IMR-90 (cell line): ENCODE measurements at regions not wholly inside any gene's neighbourhood (a gene's known extent, or its start where the extent isn't known, plus 50 kb on each side); places are given as distances from the start of the nearest gene placed in this dataset.

Source experiments
- ATAC-seq: fragments of 200-7000 bp; cut with Tn5 transposase; 2 replicates; pipeline ENCODE4 v1.9.1; 2020; ENCODE audit warnings: low read depth, mild to moderate bottlenecking, moderate library complexity
- BruUV-seq: library from RNA; stranded (reverse); fragments of 400-500 nt; replicated peaks from 2 replicates; lab custom pipeline; 2021; lab: Mats Ljungman, UMichigan
- CTCF ChIA-PET: fragments of 300-600 bp; formaldehyde crosslinking; extraction: SDS; loops from one replicate; lab custom pipeline; 2021; ENCODE audit warnings: antibody characterized with exemption; lab: Yijun Ruan, JAX
- POLR2A ChIA-PET: fragments of 300-600 bp; sonication (Branson Sonifier 250); formaldehyde crosslinking; loops from one replicate; lab custom pipeline; 2022; ENCODE audit warnings: antibody characterized with exemption; ENCODE audit not compliant: unreplicated experiment; lab: Charles Lee
- DNase-seq: peaks from one replicate; pipeline ENCODE4 v3.0.0; 2013
- H2AFZ ChIP-seq: replicated peaks from 2 replicates; pipeline ENCODE3; 2013; ENCODE audit warnings: low read length, mild to moderate bottlenecking; ENCODE audit not compliant: poor library complexity
- H2AK5ac ChIP-seq: 2 replicates; pipeline ENCODE4 v1.6.1; 2013; ENCODE audit warnings: low read depth, low read length, inconsistent platforms
- H2AK9ac ChIP-seq: replicated peaks from 2 replicates; pipeline ENCODE3; 2013; ENCODE audit warnings: mild to moderate bottlenecking, low read depth, low read length, moderate library complexity; ENCODE audit not compliant: poor library complexity
- H2BK120ac ChIP-seq: 2 replicates; pipeline ENCODE4 v1.6.1; 2013; ENCODE audit warnings: low read depth, low read length, inconsistent platforms
- H2BK15ac ChIP-seq: 3 replicates; pipeline ENCODE4 v1.6.1; 2013; ENCODE audit warnings: low read depth, low read length, inconsistent platforms
- H2BK20ac ChIP-seq: 2 replicates; pipeline ENCODE4 v1.6.1; 2013; ENCODE audit warnings: low read depth, mild to moderate bottlenecking, inconsistent platforms, low read length, moderate library complexity
- H2BK5ac ChIP-seq: 2 replicates; pipeline ENCODE4 v1.6.1; 2013; ENCODE audit warnings: mild to moderate bottlenecking, low read depth, low read length, inconsistent platforms; ENCODE audit not compliant: poor library complexity, severe bottlenecking
- H3K14ac ChIP-seq: replicated peaks from 2 replicates; pipeline ENCODE4 v1.6.1; 2013; ENCODE audit warnings: low read depth, low read length, inconsistent platforms
- H3K18ac ChIP-seq: 2 replicates; pipeline ENCODE4 v1.6.1; 2013; ENCODE audit warnings: low read depth, low read length, control low read depth
- H3K23ac ChIP-seq: 2 replicates; pipeline ENCODE4 v1.6.1; 2013; ENCODE audit warnings: low read depth, low read length, inconsistent platforms
- H3K27ac ChIP-seq: 2 replicates; pipeline ENCODE4 v1.5.1; 2013; ENCODE audit warnings: mild to moderate bottlenecking, control low read depth, low read length; ENCODE audit not compliant: insufficient read depth
- H3K27me3 ChIP-seq: 2 replicates; pipeline ENCODE4 v1.6.1; 2013; ENCODE audit warnings: low read length; ENCODE audit not compliant: control insufficient read depth, insufficient read depth
- H3K36me3 ChIP-seq: 2 replicates; pipeline ENCODE4 v1.6.1; 2013; ENCODE audit warnings: low read length, mixed read lengths; ENCODE audit not compliant: control insufficient read depth, insufficient read depth
- H3K4ac ChIP-seq: 2 replicates; pipeline ENCODE4 v1.6.1; 2013; ENCODE audit warnings: low read depth, low read length, inconsistent platforms
- H3K4me1 ChIP-seq: 2 replicates; pipeline ENCODE4 v1.6.1; 2013; ENCODE audit warnings: low read length, mixed read lengths; ENCODE audit not compliant: control insufficient read depth, insufficient read depth
- H3K4me2 ChIP-seq: 2 replicates; pipeline ENCODE4 v1.6.1; 2013; ENCODE audit warnings: low read depth, mild to moderate bottlenecking, control low read depth, low read length, moderate library complexity
- H3K4me3 ChIP-seq: 2 replicates; pipeline ENCODE4 v1.5.1; 2013; ENCODE audit warnings: low read depth, mild to moderate bottlenecking, control low read depth, low read length, moderate library complexity; ENCODE audit not compliant: insufficient read depth
- H3K56ac ChIP-seq: 2 replicates; pipeline ENCODE4 v1.6.1; 2013; ENCODE audit warnings: low read length, inconsistent platforms; ENCODE audit not compliant: insufficient read depth; ENCODE audit errors: extremely low read depth
- H3K79me1 ChIP-seq, 2 experiments: 2 replicates each; pipeline ENCODE4 v1.6.1; 2013; ENCODE audit warnings: low read length in 2 of 2, inconsistent platforms in 1 of 2, low read depth in 1 of 2
- H3K9ac ChIP-seq: 2 replicates; pipeline ENCODE4 v1.6.1; 2013; ENCODE audit warnings: low read depth, low read length, control low read depth
- H3K9me1 ChIP-seq: 2 replicates; pipeline ENCODE4 v1.6.1; 2013; ENCODE audit warnings: low read length, inconsistent platforms; ENCODE audit not compliant: insufficient read depth
- H3K9me3 ChIP-seq: 2 replicates; pipeline ENCODE4 v1.6.1; 2013; ENCODE audit warnings: low read length; ENCODE audit not compliant: control insufficient read depth, insufficient read depth
- H4K20me1 ChIP-seq: 2 replicates; pipeline ENCODE4 v1.6.1; 2013; ENCODE audit warnings: low read length, inconsistent platforms; ENCODE audit not compliant: insufficient read depth
- H4K5ac ChIP-seq: 2 replicates; pipeline ENCODE4 v1.6.1; 2013; ENCODE audit warnings: mild to moderate bottlenecking, low read depth, low read length, control low read depth
- H4K8ac ChIP-seq, 2 experiments: 2 replicates each; pipeline ENCODE4 v1.6.1; 2013; ENCODE audit warnings: low read depth in 2 of 2, low read length in 2 of 2, control low read depth in 1 of 2, inconsistent platforms in 1 of 2
- H4K91ac ChIP-seq: 2 replicates; pipeline ENCODE4 v1.6.1; 2013; ENCODE audit warnings: low read depth, low read length, inconsistent platforms; ENCODE audit not compliant: insufficient read depth
- CHD1 ChIP-seq: IDR thresholded peaks from 2 replicates; pipeline ENCODE4 v1.6.1; 2012; ENCODE audit warnings: low read depth, low read length, improper control_type of control experiment
- ELK1 ChIP-seq: fragments of 150-350 bp; IDR thresholded peaks from 2 replicates; pipeline ENCODE4 v1.6.1; 2016; ENCODE audit warnings: low read depth, mild to moderate bottlenecking, low read length, moderate library complexity, borderline replicate concordance
- MAFK ChIP-seq: IDR thresholded peaks from 2 replicates; pipeline ENCODE4 v1.6.1; 2012; ENCODE audit warnings: low read depth, low read length, improper control_type of control experiment
- POLR2A ChIP-seq: IDR thresholded peaks from 2 replicates; pipeline ENCODE4 v1.6.1; 2012; ENCODE audit warnings: mild to moderate bottlenecking, low read depth, low read length
- WGBS, 2 experiments: methylation state at CpG; one replicate each; pipeline versions ENCODE4 v1.1.5 to v1.1.7; 2013; ENCODE audit warnings: missing lambda C conversion rate in 2 of 2; ENCODE audit not compliant: insufficient read length in 1 of 2; ENCODE audit errors: extremely low coverage in 2 of 2; 5-methylcytosine and 5-hydroxymethylcytosine counted together
- dilution Hi-C: fragments of 300-500 bp; cut with HindIII; formaldehyde crosslinking; loops from one replicate; pipeline ENCODE4 v1.14.3; 2018; ENCODE audit warnings: low sequenced_read_pairs; ENCODE audit not compliant: unreplicated experiment
- in situ Hi-C: fragments of 300-500 bp; cut with MboI; formaldehyde crosslinking; loops from 3 replicates; pipeline ENCODE4 v1.14.3; 2019; ENCODE audit warnings: low sequenced_read_pairs, inconsistent platforms, mixed read lengths
- intact Hi-C: fragments of 100-400 bp; cut with micrococcal nuclease; formaldehyde crosslinking; loops from 2 replicates; pipeline ENCODE4 v1.10.0; 2022

- Histone ChIP-seq H3K4me2 (no peak overlapping the region), H3K4me1 (no peaks in the 10 kb centered on the region), H4K8ac (no peak overlapping the region), H3K79me1 (no peaks in the 10 kb centered on the region), H3K27ac (no peak overlapping the region), H4K20me1 (no peaks in the 10 kb centered on the region), H3K4me3 (no peak overlapping the region), H2AFZ (no peak overlapping the region), H3K4ac (no peak overlapping the region), H2AK5ac (no peak overlapping the region), H3K23ac (no peak overlapping the region), H3K9me3 (peaks cover 3% of the 10 kb centered on the region; the same call in 1 of the 2 replicates), H3K36me3 (no peaks in the 10 kb centered on the region), H2BK120ac (no peak overlapping the region), H3K56ac (no peak overlapping the region), H3K27me3 (no peaks in the 10 kb centered on the region), H3K9me1 (no peaks in the 10 kb centered on the region), H4K91ac (no peak overlapping the region), H3K18ac (no peak overlapping the region), H2BK5ac (no peak overlapping the region), H3K14ac (no peak overlapping the region), H2BK15ac (no peak overlapping the region), H4K5ac (no peak overlapping the region), H3K9ac (no peak overlapping the region), H2BK20ac (no peak overlapping the region), H2AK9ac (no peak overlapping the region)
- no CpG with 5 or more reads among the region's 4 CpGs for whole genome bisulfite sequencing, 2 experiments
- TF ChIP-seq CHD1: no peak
- TF ChIP-seq POLR2A: no peak
- TF ChIP-seq ELK1: no peak
- no peak for TF ChIP-seq MAFK
- in situ Hi-C loops (no loop called here), dilution Hi-C loops (no loop called here), intact Hi-C loops (no loop called here)
- ChIA-PET CTCF (no interaction called here), POLR2A (no interaction called here)
- BruUV-seq: no TSS peak
- ATAC-seq (no peak), DNase-seq (no peak)
Observed at GRCh38 chr12:16881986-16882570, 276.1 kb upstream of the LMO3 start.
